Fibroblast of lung (primary cell): ENCODE measurements at regions not wholly inside any gene's neighbourhood (a gene's known extent, or its start where the extent isn't known, plus 50 kb on each side); places are given as distances from the start of the nearest gene placed in this dataset.

Source experiments
- DNase-seq, 2 donors: peaks; one replicate each; pipeline versions ENCODE4 v3.0.0 to v3.0.0-alpha.2; 2010; ENCODE audit warnings: low read depth in 2 of 2
- H2AFZ ChIP-seq: 2 replicates; pipeline ENCODE4 v1.5.1; 2012; ENCODE audit warnings: low read length, control low read depth, inconsistent platforms
- H3K27ac ChIP-seq: 2 replicates; pipeline ENCODE4 v1.5.1; 2011; ENCODE audit warnings: low read length, control low read depth; ENCODE audit not compliant: insufficient read depth
- H3K27me3 ChIP-seq: 2 replicates; pipeline ENCODE4 v1.5.1; 2011; ENCODE audit warnings: mild to moderate bottlenecking, low read length; ENCODE audit not compliant: control insufficient read depth, insufficient read depth
- H3K36me3 ChIP-seq: 2 replicates; pipeline ENCODE4 v1.5.1; 2011; ENCODE audit warnings: low read length; ENCODE audit not compliant: control insufficient read depth, insufficient read depth
- H3K4me1 ChIP-seq: 2 replicates; pipeline ENCODE4 v1.5.1; 2011; ENCODE audit warnings: low read length; ENCODE audit not compliant: control insufficient read depth, insufficient read depth; ENCODE audit errors: extremely low read depth
- H3K4me2 ChIP-seq: 2 replicates; pipeline ENCODE4 v1.5.1; 2011; ENCODE audit warnings: low read length, control low read depth; ENCODE audit not compliant: insufficient read depth; ENCODE audit errors: extremely low read depth
- H3K4me3 ChIP-seq, 4 experiments: fragments of 200-600 bp in 1 of 4; sonication (generic) in 1 of 4; replicated peaks in 1 of 4; 2 replicates each; pipeline ENCODE4 v1.5.1; 2011 to 2016; ENCODE audit warnings: low read length in 4 of 4, low read depth in 3 of 4, mild to moderate bottlenecking in 3 of 4, control low read depth in 2 of 4, inconsistent platforms in 1 of 4, mixed read lengths in 1 of 4; ENCODE audit not compliant: insufficient read depth in 1 of 4; ENCODE audit errors: control extremely low read depth in 1 of 4
- H3K79me2 ChIP-seq: 2 replicates; pipeline ENCODE4 v1.5.1; 2012; ENCODE audit warnings: mild to moderate bottlenecking, low read length, inconsistent platforms; ENCODE audit not compliant: control insufficient read depth, insufficient read depth
- H3K9ac ChIP-seq: 2 replicates; pipeline ENCODE4 v1.5.1; 2011; ENCODE audit warnings: mild to moderate bottlenecking, low read length, control low read depth; ENCODE audit not compliant: insufficient read depth
- H3K9me3 ChIP-seq: 2 replicates; pipeline ENCODE4 v1.5.1; 2012; ENCODE audit warnings: low read depth, low read length; ENCODE audit not compliant: control insufficient read depth, insufficient read depth
- H4K20me1 ChIP-seq: 2 replicates; pipeline ENCODE4 v1.5.1; 2011; ENCODE audit warnings: low read length; ENCODE audit not compliant: control insufficient read depth, insufficient read depth; ENCODE audit errors: extremely low read depth
- EZH2 ChIP-seq: IDR thresholded peaks from 2 replicates; pipeline ENCODE4 v1.5.1; 2012; ENCODE audit warnings: low read length, control low read depth, mild to moderate bottlenecking; ENCODE audit errors: missing control alignments
- TF ChIP-seq, protein P1 (sequence below), 2 donors: IDR thresholded peaks in 1 of 2; conservative IDR thresholded peaks in 1 of 2; 1 replicate in 1 of 2; 2 replicates in 1 of 2; pipeline ENCODE4 v1.5.1; 2011 to 2012; ENCODE audit warnings: low read length in 2 of 2, control low read depth in 1 of 2, inconsistent platforms in 1 of 2, low read depth in 1 of 2, mild to moderate bottlenecking in 1 of 2

DNA sequence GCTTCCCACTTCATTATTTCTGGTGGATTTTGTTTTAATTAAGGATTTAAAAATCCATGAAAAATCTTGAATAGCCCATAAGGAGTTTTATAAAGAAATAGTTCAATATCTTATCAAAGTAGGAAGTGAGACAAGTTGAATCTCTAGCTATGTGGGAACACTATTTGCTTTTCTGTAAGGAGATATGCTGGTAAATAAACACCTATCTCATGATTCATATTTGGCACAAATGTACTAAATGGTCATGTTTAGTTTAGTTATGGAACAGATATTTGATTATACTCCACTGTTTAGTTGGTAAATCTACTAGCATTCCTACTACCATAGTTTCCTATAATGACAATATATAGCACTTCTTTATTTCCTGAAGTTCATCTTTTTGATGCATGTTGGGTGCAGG lies 239.9 kb upstream of the CEP162 start:
- H3K4me2 ChIP-seq = no peak overlapping the region

DNA sequence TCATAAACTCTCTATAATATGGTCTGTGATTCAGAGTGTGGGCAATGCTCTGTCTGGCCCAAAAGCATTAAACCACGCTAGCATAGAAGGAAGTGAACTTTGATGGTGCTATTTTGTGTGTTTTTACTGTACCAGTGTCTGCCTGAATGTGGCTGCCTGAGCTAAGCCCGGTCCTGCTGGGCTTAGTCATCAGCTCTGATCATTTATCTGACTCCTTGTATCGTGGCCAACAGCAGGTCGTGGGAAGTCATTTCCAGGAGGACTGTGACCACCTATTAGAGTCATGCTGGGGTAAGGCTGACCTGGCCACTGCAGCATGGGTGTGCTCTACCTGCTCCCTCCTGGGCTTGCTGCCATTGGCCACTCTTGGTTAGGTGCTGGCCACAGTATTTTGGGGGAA lies 239.1 kb upstream of the CEP162 start:
- no peak overlapping the region for H3K4me2 ChIP-seq
- no peaks in the 10 kb centered on the region for H3K4me1 ChIP-seq
- no peaks in the 10 kb centered on the region for H3K9me3 ChIP-seq
- H2AFZ ChIP-seq = no peak overlapping the region
- H3K4me3 ChIP-seq = no peak overlapping the region
- no peaks in the 10 kb centered on the region for H3K79me2 ChIP-seq
- H3K27me3 ChIP-seq = no peaks in the 10 kb centered on the region
- DNase-seq = peak; percentile 38 to 88
- no peak for TF ChIP-seq EZH2
- TF ChIP-seq, protein P1, sequence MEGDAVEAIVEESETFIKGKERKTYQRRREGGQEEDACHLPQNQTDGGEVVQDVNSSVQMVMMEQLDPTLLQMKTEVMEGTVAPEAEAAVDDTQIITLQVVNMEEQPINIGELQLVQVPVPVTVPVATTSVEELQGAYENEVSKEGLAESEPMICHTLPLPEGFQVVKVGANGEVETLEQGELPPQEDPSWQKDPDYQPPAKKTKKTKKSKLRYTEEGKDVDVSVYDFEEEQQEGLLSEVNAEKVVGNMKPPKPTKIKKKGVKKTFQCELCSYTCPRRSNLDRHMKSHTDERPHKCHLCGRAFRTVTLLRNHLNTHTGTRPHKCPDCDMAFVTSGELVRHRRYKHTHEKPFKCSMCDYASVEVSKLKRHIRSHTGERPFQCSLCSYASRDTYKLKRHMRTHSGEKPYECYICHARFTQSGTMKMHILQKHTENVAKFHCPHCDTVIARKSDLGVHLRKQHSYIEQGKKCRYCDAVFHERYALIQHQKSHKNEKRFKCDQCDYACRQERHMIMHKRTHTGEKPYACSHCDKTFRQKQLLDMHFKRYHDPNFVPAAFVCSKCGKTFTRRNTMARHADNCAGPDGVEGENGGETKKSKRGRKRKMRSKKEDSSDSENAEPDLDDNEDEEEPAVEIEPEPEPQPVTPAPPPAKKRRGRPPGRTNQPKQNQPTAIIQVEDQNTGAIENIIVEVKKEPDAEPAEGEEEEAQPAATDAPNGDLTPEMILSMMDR (conservative IDR thresholded peaks at IDR 0.05 in 1 of 2, IDR thresholded peaks at IDR 0.05 in 1 of 2; ENCODE audit: low read depth in 1 of 2, low read length in 2 of 2) = no peak
- no peaks in the 10 kb centered on the region for H4K20me1 ChIP-seq
- no peak overlapping the region for H3K9ac ChIP-seq
- no peak overlapping the region for H3K27ac ChIP-seq
- H3K36me3 ChIP-seq = no peaks in the 10 kb centered on the region

More for the DNA sequence above, 239.9 kb upstream of the CEP162 start:
- Histone ChIP-seq H3K27me3 (no peaks in the 10 kb centered on the region), H4K20me1 (no peaks in the 10 kb centered on the region), H3K36me3 (no peaks in the 10 kb centered on the region), H3K9ac (no peak overlapping the region), H3K79me2 (no peaks in the 10 kb centered on the region), H3K4me1 (no peaks in the 10 kb centered on the region), H2AFZ (no peak overlapping the region), H3K9me3 (no peaks in the 10 kb centered on the region), H3K27ac (no peak overlapping the region), H3K4me3 (no peak overlapping the region)
- no peak for TF ChIP-seq EZH2
- TF ChIP-seq, protein P1 (conservative IDR thresholded peaks at IDR 0.05 in 1 of 2, IDR thresholded peaks at IDR 0.05 in 1 of 2; ENCODE audit: low read depth in 1 of 2, low read length in 2 of 2) = no peak
- DNase-seq = peak; percentile 7 to 35

DNA sequence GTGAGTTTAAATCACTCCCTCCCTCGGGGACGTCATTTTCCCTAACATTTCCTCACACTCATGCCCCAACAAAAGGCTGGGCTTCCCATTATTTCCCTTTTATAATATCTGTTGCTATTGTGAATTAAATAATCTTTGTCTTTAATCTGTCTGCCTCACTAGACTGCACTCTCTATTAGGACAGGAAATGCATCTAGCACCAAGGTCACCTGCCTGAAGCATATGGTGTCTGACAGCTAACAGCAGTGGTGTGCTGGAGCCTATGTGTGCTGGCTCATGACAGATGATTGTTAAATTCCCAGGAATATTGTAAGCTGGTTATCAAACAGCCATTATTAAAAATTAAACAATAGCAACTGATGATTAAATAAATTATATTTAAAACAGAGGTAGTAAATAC lies 237.0 kb upstream of the CEP162 start:
- DNase-seq = no peak
- Histone ChIP-seq H3K27ac (no peak overlapping the region), H3K9me3 (no peaks in the 10 kb centered on the region), H3K27me3 (no peaks in the 10 kb centered on the region), H3K4me3 (no peak overlapping the region), H4K20me1 (no peaks in the 10 kb centered on the region), H3K4me2 (no peak overlapping the region), H3K36me3 (no peaks in the 10 kb centered on the region), H3K4me1 (no peaks in the 10 kb centered on the region), H3K9ac (no peak overlapping the region), H3K79me2 (no peaks in the 10 kb centered on the region), H2AFZ (no peak overlapping the region)
- TF ChIP-seq EZH2 = no peak
- TF ChIP-seq, protein P1 (conservative IDR thresholded peaks at IDR 0.05 in 1 of 2, IDR thresholded peaks at IDR 0.05 in 1 of 2; ENCODE audit: low read depth in 1 of 2, low read length in 2 of 2) = no peak
